ENCODE measurements at regions not wholly inside any gene's neighbourhood (a gene's known extent, or its start where the extent isn't known, plus 50 kb on each side); places are given as distances from the start of the nearest gene placed in this dataset.

- TF ChIP-seq CTCF (IDR thresholded peaks at IDR 0.05; ENCODE audit: insufficient read depth, low read length) (no peak), GABPA (IDR thresholded peaks at IDR 0.05; ENCODE audit: low read depth) (no peak)
Measured at GRCh38 chr2:129263939-129264338, 715.5 kb upstream of the RAB6C start.

Measured in HL-60 (cell line).